GM18507 (cell line): ENCODE measurements at regions not wholly inside any gene's neighbourhood (a gene's known extent, or its start where the extent isn't known, plus 50 kb on each side); places are given as distances from the start of the nearest gene placed in this dataset.

ENCODE experiments used
- DNase-seq: peaks from one replicate; pipeline ENCODE4 v3.0.0; 2011; ENCODE audit warnings: low read depth; ENCODE audit not compliant: insufficient read length; ENCODE audit errors: extremely low spot score
- FAIRE-seq: peaks from 2 replicates; lab custom pipeline; 2011; peaks lifted over from hg19 to GRCh38; lab: Jason Lieb, UNC

DNA sequence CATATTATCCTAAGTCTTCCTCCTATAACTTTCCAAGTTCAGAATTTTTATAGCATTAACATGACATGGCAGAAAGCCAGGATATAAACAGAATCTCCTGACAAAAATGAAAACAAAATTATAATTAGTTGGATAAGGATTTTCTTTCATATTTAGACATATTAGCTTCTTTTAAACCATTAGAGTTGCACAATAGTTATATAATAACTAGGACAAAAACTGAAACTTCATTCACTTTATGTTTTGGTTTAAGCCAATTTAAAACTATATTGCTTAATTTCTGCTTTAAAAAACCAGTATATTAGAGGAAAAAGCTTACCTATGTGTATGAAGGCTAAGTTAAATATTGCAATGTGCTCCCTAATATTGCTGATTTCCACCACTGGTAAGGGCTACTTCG is 254.8 kb downstream of the GPD2 start:
- FAIRE-seq (no peak), DNase-seq (no peak)

DNA sequence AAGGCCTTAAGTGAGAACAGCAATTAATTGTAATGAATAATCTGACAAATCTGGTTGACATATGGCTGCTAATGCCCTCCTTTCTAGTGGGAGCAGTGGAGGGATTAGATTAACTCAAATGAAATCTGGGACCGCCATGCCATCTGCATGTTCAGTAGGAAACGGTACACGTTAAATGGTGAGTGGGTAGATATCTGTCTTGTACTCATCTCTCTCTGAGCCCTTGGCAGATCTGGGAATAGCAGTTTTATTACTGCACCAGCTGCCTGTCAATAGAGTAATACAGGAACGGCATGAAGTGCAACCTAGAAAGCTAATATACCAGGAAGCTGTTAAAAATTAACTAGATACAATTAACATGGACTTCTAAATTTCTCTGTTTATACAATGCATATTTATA is 258.8 kb downstream of the GPD2 start:
- DNase-seq, result no peak
- no peak for FAIRE-seq

DNA sequence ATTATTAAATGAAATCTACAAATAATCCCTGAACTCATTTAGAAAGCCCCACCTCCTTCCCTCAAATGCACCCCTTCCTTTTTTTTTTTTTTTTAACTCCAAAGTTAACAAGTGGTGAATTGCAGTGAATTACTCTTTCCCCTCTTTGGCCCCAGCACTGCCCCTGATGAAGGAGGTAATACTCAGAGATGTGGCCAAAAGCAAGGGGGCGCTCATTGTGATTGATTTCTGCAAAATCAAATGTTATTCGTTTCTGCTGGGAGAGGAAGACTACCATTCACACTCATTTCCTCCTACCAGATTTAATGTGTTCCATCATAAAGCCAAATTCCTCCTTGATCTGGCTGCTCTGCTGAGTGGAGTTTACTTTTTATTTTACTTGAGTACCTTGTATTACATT is 259.4 kb downstream of the GPD2 start:
- DNase-seq (no peak), FAIRE-seq (no peak)

DNA sequence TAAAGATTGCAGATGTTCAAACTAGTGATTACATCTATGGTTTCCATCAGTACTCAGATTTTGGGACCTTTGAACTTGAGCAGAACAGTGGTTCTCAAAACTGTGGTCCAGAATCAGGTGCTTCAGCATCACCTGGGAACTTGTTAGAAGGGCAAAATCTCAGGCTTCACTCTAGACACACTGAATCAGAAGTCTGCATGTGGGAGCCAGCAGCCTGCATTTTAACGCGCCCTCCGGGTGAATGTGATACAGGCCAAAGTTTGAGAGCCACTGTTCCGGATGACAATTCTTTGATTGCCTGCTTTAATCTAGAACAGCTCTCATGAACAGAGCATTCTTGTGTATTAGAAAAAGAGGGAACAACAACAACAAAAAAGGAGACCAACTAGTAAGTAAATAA is 261.7 kb downstream of the GPD2 start:
- FAIRE-seq (no peak), DNase-seq (no peak)

DNA sequence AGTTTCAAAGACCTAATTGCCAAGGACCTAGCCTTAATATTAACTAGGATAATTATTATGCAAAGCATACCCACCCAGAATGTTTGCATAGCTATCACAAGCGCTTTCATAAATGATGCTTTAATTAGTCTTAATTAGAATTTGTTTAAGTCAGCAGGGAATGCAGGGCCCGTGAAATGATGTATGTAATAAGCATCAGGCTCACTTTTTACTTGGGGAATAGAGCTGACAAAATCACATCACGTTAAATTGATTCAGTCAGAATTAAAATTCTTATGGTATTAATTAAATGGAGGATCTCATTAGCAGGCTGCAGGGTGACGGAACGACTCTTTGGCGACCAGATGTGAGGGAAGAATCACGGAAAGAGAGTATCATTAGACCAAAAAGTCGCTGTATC is 264.5 kb downstream of the GPD2 start:
- no peak for DNase-seq
- no peak for FAIRE-seq

DNA sequence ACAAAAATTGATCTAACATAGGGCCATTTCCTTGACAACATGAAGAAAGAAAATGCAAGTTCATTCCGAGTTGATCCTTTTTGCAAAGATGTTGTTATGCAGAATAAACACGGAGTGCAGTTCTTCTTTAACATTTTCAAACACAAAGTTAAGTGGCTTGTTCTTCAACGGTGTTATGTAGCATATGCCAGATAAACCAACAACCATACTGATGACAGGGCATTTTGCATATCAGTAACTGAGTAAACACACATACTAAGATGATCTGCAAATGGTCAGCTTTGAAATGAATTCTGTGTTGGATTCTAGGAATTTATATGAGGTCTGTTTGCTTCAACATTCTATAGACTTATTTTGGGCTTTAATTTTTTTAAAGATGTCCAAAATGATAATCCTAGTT is 266.4 kb downstream of the GPD2 start:
- no peak for DNase-seq
- FAIRE-seq, result no peak

DNA sequence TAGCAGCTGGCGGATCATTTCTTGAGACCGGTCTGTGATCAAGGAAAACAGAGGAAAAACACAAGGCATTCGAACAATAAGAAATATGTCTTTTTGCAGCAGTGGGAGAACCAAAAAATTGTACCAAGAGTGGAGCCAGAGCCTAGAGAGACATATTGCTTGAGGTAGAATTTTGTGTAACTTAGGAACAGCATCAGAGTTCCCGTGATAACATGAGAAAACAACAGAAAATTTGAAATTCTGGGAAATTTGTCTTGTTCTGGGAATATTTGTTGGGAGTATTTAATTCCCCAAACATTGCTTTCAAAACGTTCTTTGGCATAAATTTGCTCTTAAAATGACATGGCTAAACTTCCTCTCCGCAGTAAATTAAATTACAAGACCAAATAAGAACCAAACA is 267.5 kb downstream of the GPD2 start:
- FAIRE-seq, result no peak
- DNase-seq, result no peak

DNA sequence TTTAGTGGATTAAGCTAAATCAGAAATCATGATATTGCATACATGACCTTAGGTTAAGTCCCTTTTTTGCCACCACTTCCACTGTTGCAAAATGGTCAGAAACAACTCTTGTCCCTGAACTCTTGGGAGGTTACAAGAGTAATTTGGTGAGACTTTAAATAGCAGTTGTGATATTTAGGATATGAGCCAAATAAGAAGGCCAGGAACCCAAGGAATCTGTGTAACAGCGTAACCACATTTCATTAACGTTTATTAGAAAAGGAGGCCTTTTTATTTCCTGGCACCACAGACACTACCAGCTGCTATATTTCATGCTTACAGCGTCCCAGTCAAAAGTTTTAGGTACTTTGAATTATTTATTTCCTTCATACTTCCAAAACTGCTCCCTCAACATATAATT is 268.0 kb downstream of the GPD2 start:
- DNase-seq (no peak), FAIRE-seq (no peak)

DNA sequence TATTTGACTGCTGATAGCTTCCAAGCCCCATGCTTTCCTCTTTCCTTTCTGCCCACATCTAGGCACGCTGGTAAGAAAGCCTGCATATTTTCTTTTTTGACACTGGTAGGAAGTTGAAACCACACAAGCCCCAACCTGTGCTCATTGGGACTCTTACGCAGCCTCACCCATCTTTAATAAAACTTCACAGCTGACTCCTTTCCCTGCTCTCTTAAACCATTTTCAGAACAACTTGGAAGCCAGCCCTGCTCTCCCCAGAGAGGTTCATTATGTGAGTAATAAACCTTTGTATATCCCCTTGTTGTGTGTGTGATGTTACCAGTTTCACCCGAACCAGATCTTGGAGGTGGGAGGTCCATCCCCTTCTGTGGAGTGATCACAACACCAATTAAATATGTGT is 268.4 kb downstream of the GPD2 start:
- DNase-seq, result no peak
- no peak for FAIRE-seq

DNA sequence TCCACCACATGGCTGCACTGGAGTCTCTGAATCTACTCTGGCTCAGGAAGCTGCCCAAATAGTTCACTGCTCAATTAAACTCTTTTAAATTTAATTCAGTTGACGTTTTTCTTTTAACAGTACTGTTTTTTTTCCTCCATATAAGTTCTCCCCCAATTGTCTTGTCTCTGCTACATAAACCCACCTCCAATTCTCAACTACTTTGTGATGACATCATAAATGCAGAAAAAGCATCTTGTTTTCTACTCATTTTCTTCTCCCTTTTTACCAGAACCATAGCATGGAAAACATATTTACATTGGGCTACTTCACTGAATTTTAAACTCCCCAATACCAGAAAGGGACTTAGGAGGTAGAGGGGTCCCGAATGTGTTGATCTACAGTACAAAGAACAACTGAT is 270.4 kb downstream of the GPD2 start:
- no peak for DNase-seq
- FAIRE-seq, result no peak

DNA sequence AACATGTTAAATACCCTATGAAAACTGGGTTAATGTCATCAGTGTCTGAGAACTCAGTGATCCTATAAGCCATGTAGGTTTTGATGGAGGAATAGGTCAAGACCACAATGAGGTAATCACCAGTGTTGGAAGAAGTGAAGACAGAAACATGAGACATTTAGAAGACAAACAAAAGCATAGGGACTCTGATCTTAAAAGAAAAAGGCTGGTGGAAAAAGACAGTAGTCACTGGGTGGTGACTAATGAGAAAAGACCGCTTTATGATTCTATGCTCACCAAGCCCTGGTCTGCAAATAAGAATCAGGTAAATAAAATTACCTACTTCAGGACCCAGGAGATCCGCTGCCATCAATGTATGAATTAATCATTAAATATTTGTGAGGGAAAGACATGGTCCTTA is 271.9 kb downstream of the GPD2 start:
- FAIRE-seq, result no peak
- DNase-seq, result no peak

DNA sequence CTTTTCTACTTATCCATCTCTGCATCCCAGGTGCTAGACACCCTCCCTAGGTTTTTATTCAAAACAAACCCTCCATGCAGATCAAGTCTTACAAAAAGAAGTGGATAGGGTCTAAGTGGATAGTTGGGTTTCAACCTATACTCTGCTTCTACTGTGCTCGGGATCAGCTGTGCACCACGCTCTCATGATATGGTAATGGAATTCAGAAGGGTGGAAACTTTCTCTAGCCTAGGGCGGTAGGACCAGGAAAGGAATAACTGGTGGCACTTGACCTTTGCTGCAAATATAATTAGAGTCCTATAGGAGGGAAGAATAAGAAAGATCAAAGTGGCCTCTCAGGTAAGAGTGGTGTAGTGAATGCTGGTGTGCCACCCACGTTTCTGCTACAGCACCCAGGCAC is 272.9 kb downstream of the GPD2 start:
- no peak for FAIRE-seq

DNA sequence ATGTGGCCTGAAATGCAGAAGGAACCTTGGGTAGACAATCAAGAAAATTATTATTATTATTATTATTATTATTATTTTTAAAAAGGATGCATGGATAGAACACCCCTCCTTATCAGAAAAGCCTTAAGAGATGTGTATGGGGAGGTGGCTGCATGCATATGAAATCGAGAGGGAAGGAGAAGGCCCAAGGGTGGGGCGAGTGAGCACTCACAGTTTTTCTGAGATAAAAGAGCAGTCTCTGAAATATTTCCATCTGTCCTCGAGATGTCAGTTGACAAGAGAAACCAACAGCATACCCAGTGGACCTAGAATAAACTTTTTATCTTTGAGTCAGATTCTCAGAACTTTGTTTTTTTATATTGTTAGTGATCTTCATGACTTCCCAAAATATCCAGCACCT is 282.9 kb downstream of the GPD2 start:
- no peak for FAIRE-seq
- no peak for DNase-seq

More for the DNA sequence above, 272.9 kb downstream of the GPD2 start:
- no peak for DNase-seq

DNA sequence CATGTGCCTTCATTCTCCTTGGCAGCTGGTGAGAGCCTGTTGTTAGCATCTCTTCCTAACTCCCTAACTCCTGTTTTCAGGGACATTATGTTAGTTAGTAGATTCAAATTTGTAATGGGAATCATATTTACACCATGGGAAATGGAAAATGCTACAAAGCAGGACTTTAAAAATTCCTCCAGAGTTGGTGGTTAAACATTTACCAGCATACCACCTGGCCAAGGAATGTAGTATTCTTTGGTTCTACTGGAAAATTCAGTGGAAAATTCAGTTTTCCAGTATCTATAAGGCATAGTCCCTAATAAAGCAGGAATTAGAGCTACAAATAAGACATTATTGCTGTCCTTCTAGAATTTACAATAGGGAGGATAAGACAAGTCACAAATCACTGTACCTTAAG is 291.7 kb downstream of the GPD2 start:
- DNase-seq (no peak), FAIRE-seq (no peak)

DNA sequence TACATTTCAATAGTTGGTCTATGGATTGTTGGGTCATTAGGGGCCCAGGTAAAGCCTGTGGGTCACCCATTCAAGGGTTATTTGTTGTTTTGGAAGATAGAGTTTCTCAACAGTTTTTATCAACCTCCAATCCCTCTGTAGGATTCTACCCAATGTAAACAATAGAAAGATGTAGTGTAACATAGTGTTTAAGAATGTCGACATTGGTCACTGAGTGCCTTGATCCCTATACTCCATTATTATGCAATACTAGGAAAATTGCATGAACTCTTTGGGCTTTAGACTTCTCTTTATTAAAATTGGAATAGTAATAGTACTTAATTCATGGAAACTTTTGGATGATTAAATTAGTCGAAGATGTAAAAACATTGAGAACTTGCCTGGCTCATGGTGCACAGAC is 292.1 kb downstream of the GPD2 start:
- DNase-seq (no peak), FAIRE-seq (no peak)

DNA sequence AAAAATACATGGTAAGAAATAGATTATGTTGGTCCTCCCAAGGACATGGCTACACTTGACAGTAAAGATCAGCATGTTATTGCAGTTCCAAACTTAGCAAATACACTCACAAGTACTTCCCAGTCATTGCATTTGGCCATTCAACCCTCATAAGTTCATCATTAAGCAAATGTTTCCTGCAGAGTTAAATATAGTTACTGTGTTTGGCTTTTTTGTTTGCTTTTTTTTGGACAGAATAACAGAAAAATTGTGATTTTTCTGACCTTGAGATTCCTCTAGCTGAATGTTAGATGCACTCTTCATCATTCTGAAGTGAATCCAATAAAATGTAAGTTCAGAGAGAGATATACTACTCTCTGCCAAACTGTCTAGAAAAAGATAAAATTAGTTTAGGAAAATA is 295.3 kb downstream of the GPD2 start:
- DNase-seq (no peak), FAIRE-seq (no peak)

DNA sequence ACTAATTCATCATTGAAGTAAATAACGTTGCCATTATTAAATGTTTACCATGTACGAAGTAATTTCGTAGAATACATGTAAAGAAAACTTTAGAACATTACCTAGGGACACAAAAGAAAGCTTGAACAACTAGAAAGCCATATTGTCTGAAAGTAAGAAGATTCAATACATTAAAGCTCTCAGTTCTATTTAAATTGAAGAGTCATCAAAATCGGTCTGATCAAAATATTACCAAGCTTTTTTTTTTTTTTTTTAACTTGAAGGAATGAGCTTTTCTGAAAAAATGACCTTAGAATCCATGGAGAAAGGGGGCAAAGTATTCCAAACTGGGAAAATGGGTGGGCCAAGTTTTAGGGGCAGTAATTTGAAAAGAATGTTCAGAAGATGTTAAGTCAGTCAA is 300.8 kb downstream of the GPD2 start:
- no peak for FAIRE-seq

DNA sequence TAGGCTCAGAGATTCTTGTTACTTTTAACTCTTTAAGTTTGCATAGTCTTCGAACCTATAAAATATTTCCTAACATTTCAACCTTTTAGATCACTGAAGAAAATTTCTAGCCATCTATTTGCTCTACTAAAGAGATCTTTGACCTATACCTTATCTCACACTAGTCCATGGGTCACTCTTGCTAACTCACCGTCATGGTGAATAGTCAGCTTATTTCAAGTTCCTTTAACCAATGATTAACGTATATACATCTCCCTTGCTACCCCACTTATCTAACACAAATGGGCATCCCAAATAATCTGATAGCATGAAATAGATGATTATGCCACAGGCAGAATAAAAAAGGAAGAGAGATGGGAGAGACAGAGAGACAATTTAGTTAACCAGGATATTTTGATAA is 303.1 kb downstream of the GPD2 start:
- FAIRE-seq, result no peak
- DNase-seq, result no peak

More for the DNA sequence above, 300.8 kb downstream of the GPD2 start:
- no peak for DNase-seq

DNA sequence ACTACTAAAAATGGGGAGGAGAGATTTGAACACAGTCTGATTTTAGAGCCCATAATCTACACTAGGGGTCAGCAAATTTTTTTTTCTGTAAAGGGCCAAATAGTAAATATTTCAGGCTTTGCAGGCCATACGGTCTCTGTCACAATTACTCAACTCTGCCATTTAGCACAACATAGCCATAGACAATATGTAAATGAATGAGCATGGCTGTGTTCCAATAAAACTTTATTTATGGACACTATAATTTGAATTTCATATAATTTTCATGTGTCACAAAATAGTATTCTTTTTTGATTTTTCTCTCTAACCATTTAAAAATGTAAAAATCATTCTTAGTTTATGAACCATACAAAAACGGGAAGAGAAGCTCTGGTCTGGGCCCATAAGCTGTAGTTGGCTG is 309.4 kb downstream of the GPD2 start:
- no peak for DNase-seq

DNA sequence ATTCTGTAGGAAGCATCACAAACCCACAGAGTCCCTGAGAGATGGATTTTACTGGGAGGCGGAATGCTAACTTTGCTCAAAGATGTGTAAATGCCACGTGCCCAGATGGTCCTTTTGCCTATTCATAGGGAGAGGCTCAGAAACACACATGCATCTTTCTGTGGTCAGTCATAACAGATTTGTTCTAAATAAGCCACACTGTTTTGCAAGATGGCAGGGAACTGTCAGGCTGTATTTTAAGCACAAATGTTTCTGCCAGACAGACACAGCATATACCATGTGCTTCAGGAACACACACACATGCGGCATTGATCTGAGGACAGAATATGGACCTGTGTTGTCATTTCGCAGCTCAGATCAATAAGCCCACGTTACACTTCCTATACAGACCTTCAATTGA is 312.0 kb downstream of the GPD2 start:
- DNase-seq, result no peak
- FAIRE-seq, result no peak

More for the DNA sequence above, 309.4 kb downstream of the GPD2 start:
- FAIRE-seq, result no peak

DNA sequence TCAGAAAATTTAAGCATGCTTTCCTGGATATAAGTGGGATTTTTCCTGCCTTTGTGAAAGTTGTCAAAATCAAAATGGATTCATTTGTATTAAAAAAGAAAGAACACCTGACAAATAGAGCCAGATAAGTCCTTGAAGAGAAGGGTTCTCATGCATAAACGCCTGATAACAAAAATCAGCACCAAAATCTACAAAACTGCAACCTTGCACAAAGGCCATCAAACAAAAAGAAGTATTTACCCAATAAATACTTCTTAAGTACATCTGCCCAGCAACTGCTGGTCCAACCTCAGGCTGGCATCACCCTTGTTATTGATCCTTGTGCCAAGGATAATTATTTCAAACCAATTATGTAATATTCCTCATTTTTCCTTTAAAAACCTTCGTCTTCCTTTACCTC is 315.9 kb downstream of the GPD2 start:
- no peak for DNase-seq
- FAIRE-seq, result no peak

DNA sequence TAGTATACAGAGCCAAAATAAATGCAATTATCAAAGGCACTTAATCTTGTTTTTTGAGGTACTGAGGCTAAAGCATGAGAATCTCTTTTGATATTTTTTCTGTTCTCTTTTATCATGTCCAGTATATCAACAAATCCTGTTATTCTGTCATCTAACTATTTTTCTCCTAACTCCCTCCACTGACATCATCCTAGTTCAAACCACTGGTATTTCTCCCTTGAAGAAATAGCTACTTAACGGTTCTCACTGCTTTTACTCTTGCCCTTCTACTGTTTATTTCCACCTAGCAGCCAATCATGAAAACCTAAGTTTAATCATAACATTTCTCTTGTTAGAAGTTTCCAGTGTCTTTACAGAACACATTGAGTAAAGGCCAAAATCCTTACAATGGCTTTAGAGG is 317.6 kb downstream of the GPD2 start:
- no peak for FAIRE-seq
- DNase-seq, result no peak

DNA sequence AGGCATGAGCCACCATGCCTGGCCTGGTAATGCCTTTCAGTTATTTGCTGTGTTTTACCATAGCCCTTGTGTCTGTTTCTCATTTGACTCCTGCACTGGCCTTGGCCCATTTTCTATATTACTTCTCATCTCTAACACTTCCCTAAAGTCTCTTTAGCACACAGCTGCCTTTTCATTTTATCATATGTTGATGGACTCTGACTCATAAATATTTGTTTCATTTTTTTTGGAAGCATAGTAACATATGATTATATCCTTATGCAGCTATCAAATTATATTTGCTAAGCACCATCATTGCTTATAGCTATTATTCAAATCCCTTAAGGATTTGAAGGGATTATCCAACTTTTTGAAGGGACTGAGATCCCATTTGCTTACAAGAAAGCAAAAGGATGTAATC is 320.3 kb downstream of the GPD2 start:
- FAIRE-seq (no peak), DNase-seq (no peak)
